ENCODE measurements at regions not wholly inside any gene's neighbourhood (a gene's known extent, or its start where the extent isn't known, plus 50 kb on each side); places are given as distances from the start of the nearest gene placed in this dataset.

- TF ChIP-seq CTCF (IDR thresholded peaks at IDR 0.05) (no peak), POLR2A (IDR thresholded peaks at IDR 0.05) (no peak)
These were observed 224.2 kb downstream of the ZIC5 start for GRCh38 chr13:99747403-99747710.

Measured in uterus (tissue), 2 donors.